Fibroblast of lung (primary cell): ENCODE measurements at regions not wholly inside any gene's neighbourhood (a gene's known extent, or its start where the extent isn't known, plus 50 kb on each side); places are given as distances from the start of the nearest gene placed in this dataset.
A peak's percentile ranks its signal among the peaks of the same experiment; 100 is the strongest.

Source experiments
- DNase-seq, 2 donors: peaks; one replicate each; pipeline versions ENCODE4 v3.0.0 to v3.0.0-alpha.2; 2010; ENCODE audit warnings: low read depth in 2 of 2
- H2AFZ ChIP-seq: 2 replicates; pipeline ENCODE4 v1.5.1; 2012; ENCODE audit warnings: low read length, control low read depth, inconsistent platforms
- H3K27ac ChIP-seq: 2 replicates; pipeline ENCODE4 v1.5.1; 2011; ENCODE audit warnings: low read length, control low read depth; ENCODE audit not compliant: insufficient read depth
- H3K27me3 ChIP-seq: 2 replicates; pipeline ENCODE4 v1.5.1; 2011; ENCODE audit warnings: mild to moderate bottlenecking, low read length; ENCODE audit not compliant: control insufficient read depth, insufficient read depth
- H3K36me3 ChIP-seq: 2 replicates; pipeline ENCODE4 v1.5.1; 2011; ENCODE audit warnings: low read length; ENCODE audit not compliant: control insufficient read depth, insufficient read depth
- H3K4me1 ChIP-seq: 2 replicates; pipeline ENCODE4 v1.5.1; 2011; ENCODE audit warnings: low read length; ENCODE audit not compliant: control insufficient read depth, insufficient read depth; ENCODE audit errors: extremely low read depth
- H3K4me2 ChIP-seq: 2 replicates; pipeline ENCODE4 v1.5.1; 2011; ENCODE audit warnings: low read length, control low read depth; ENCODE audit not compliant: insufficient read depth; ENCODE audit errors: extremely low read depth
- H3K4me3 ChIP-seq, 4 experiments: fragments of 200-600 bp in 1 of 4; sonication (generic) in 1 of 4; replicated peaks in 1 of 4; 2 replicates each; pipeline ENCODE4 v1.5.1; 2011 to 2016; ENCODE audit warnings: low read length in 4 of 4, low read depth in 3 of 4, mild to moderate bottlenecking in 3 of 4, control low read depth in 2 of 4, inconsistent platforms in 1 of 4, mixed read lengths in 1 of 4; ENCODE audit not compliant: insufficient read depth in 1 of 4; ENCODE audit errors: control extremely low read depth in 1 of 4
- H3K79me2 ChIP-seq: 2 replicates; pipeline ENCODE4 v1.5.1; 2012; ENCODE audit warnings: mild to moderate bottlenecking, low read length, inconsistent platforms; ENCODE audit not compliant: control insufficient read depth, insufficient read depth
- H3K9ac ChIP-seq: 2 replicates; pipeline ENCODE4 v1.5.1; 2011; ENCODE audit warnings: mild to moderate bottlenecking, low read length, control low read depth; ENCODE audit not compliant: insufficient read depth
- H3K9me3 ChIP-seq: 2 replicates; pipeline ENCODE4 v1.5.1; 2012; ENCODE audit warnings: low read depth, low read length; ENCODE audit not compliant: control insufficient read depth, insufficient read depth
- H4K20me1 ChIP-seq: 2 replicates; pipeline ENCODE4 v1.5.1; 2011; ENCODE audit warnings: low read length; ENCODE audit not compliant: control insufficient read depth, insufficient read depth; ENCODE audit errors: extremely low read depth
- CTCF ChIP-seq, 2 donors: IDR thresholded peaks in 1 of 2; conservative IDR thresholded peaks in 1 of 2; 1 replicate in 1 of 2; 2 replicates in 1 of 2; pipeline ENCODE4 v1.5.1; 2011 to 2012; ENCODE audit warnings: low read length in 2 of 2, control low read depth in 1 of 2, inconsistent platforms in 1 of 2, low read depth in 1 of 2, mild to moderate bottlenecking in 1 of 2
- EZH2 ChIP-seq: IDR thresholded peaks from 2 replicates; pipeline ENCODE4 v1.5.1; 2012; ENCODE audit warnings: low read length, control low read depth, mild to moderate bottlenecking; ENCODE audit errors: missing control alignments

DNA sequence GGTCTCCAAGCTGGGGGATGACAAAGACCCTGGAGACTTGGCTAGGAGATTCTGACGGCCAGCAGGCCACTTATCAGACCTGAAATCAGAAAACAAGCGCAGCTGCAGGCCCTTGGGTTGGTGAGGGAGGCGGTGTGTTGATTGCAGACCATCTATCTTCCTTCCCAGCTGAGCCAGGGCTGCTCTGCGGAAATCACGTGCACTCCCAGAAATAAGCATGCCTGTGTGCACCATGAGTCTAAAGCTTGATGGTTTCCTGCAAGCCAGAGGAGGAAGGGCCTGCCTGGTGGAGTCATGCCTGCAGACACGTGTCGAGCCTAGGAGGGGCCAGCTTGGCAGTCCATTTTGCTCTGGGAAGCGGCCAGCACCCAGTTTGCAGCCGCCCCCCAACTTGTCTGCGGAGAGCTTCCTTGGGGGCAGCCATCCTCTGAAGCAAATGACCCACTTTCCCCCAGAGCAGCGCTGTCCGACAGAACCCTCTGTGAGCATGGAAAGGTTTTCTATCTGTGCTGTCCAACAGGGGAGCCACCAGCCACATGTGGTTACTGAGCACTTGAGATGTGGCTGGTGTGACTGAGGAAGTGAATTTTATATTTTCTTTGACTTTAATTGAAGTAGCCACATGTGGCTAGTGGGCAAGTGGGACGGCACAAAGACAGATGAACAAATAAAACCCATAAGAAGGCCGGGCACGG lies 175.7 kb upstream of the BCOR start:
- Histone ChIP-seq H3K79me2 (no peaks in the 10 kb centered on the region), H3K4me2 (no peak overlapping the region), H3K27ac (no peak overlapping the region), H3K4me3 (no peak overlapping the region), H3K27me3 (no peaks in the 10 kb centered on the region), H3K4me1 (no peaks in the 10 kb centered on the region), H3K9me3 (no peaks in the 10 kb centered on the region), H2AFZ (no peak overlapping the region), H3K9ac (no peak overlapping the region), H3K36me3 (no peaks in the 10 kb centered on the region), H4K20me1 (no peaks in the 10 kb centered on the region)
- TF ChIP-seq EZH2, result no peak
- TF ChIP-seq CTCF (conservative IDR thresholded peaks at IDR 0.05 in 1 of 2, IDR thresholded peaks at IDR 0.05 in 1 of 2; ENCODE audit: low read depth in 1 of 2, low read length in 2 of 2), result no peak
- peak; percentile 28 to 50 for DNase-seq

- Histone ChIP-seq H3K4me2 (no peak overlapping the region), H3K27me3 (no peaks in the 10 kb centered on the region), H3K9ac (no peak overlapping the region), H3K4me1 (peaks cover 2% of the 10 kb centered on the region), H3K79me2 (no peaks in the 10 kb centered on the region), H2AFZ (no peak overlapping the region), H4K20me1 (no peaks in the 10 kb centered on the region), H3K9me3 (no peaks in the 10 kb centered on the region), H3K27ac (no peak overlapping the region), H3K4me3 (no peak overlapping the region), H3K36me3 (no peaks in the 10 kb centered on the region)
- TF ChIP-seq CTCF (conservative IDR thresholded peaks at IDR 0.05 in 1 of 2, IDR thresholded peaks at IDR 0.05 in 1 of 2; ENCODE audit: low read depth in 1 of 2, low read length in 2 of 2) (no peak), EZH2 (no peak)
- no peak for DNase-seq
Measured at GRCh38 chrX:40272776-40273175, 175.0 kb upstream of the BCOR start.

- H3K9me3 ChIP-seq, result no peaks in the 10 kb centered on the region
- peaks cover 8% of the 10 kb centered on the region for H3K4me1 ChIP-seq
- no peaks in the 10 kb centered on the region for H4K20me1 ChIP-seq
- H3K27ac ChIP-seq, result no peak overlapping the region
- H3K79me2 ChIP-seq, result no peaks in the 10 kb centered on the region
- H2AFZ ChIP-seq, result no peak overlapping the region
- no peak overlapping the region for H3K4me3 ChIP-seq
- H3K9ac ChIP-seq, result no peak overlapping the region
- H3K4me2 ChIP-seq, result no peak overlapping the region
- no peaks in the 10 kb centered on the region for H3K36me3 ChIP-seq
- H3K27me3 ChIP-seq, result no peaks in the 10 kb centered on the region
- DNase-seq, result peak in 1 of 2 donors; percentile 27
- TF ChIP-seq CTCF (conservative IDR thresholded peaks at IDR 0.05 in 1 of 2, IDR thresholded peaks at IDR 0.05 in 1 of 2; ENCODE audit: low read depth in 1 of 2, low read length in 2 of 2), result no peak
- TF ChIP-seq EZH2, result no peak
Measured at GRCh38 chrX:40272141-40272540, 174.4 kb upstream of the BCOR start.
